GM23338 (cell line): ENCODE measurements at regions not wholly inside any gene's neighbourhood (a gene's known extent, or its start where the extent isn't known, plus 50 kb on each side); places are given as distances from the start of the nearest gene placed in this dataset.

ENCODE experiments used
- CREB1 ChIP-seq: fragments of 250-450 bp; sonication (Bioruptor Pico); IDR thresholded peaks from 2 replicates; pipeline ENCODE4 v1.5.0; 2020; ENCODE audit warnings: low read depth, mild to moderate bottlenecking, moderate library complexity
- CTCF ChIP-seq, 2 experiments: fragments of 200-600 bp in 1 of 2; sonication (generic) in 1 of 2; conservative IDR thresholded peaks; 2 replicates each; pipeline versions ENCODE4 v1.5.1 to v1.6.1; 2016 to 2017; ENCODE audit warnings: antibody characterized with exemption in 2 of 2, low read depth in 2 of 2, mild to moderate bottlenecking in 2 of 2, moderate library complexity in 1 of 2
- EZH2 ChIP-seq: fragments of 200-600 bp; sonication (generic); IDR thresholded peaks from one replicate; pipeline ENCODE4 v1.8.0; 2017; ENCODE audit warnings: antibody characterized with exemption, mild to moderate bottlenecking, low read depth; ENCODE audit not compliant: unreplicated experiment
- EZH2phosphoT487 ChIP-seq: fragments of 200-600 bp; sonication (generic); IDR thresholded peaks from one replicate; pipeline ENCODE4 v1.8.1; 2018; ENCODE audit warnings: antibody characterized with exemption; ENCODE audit not compliant: unreplicated experiment
- JUNB ChIP-seq: IDR thresholded peaks from one replicate; pipeline ENCODE4 v1.6.1; 2016; ENCODE audit warnings: antibody characterized with exemption; ENCODE audit not compliant: unreplicated experiment
- NANOG ChIP-seq: IDR thresholded peaks from 2 replicates; pipeline ENCODE4 v1.6.1; 2016; ENCODE audit warnings: antibody characterized with exemption, borderline replicate concordance
- POLR2AphosphoS5 ChIP-seq: IDR thresholded peaks from 2 replicates; pipeline ENCODE4 v1.6.1; 2016; ENCODE audit warnings: antibody characterized with exemption, low read depth
- REST ChIP-seq: IDR thresholded peaks from one replicate; pipeline ENCODE4 v1.6.1; 2018; ENCODE audit warnings: antibody characterized with exemption; ENCODE audit not compliant: unreplicated experiment
- ZNF114 ChIP-seq: fragments of 250-450 bp; sonication (Bioruptor Pico); IDR thresholded peaks from 2 replicates; pipeline ENCODE4 v1.5.0; 2020; ENCODE audit warnings: mild to moderate bottlenecking, moderate library complexity
- ZNF462 ChIP-seq: fragments of 250-450 bp; sonication (Bioruptor Pico); IDR thresholded peaks from 2 replicates; pipeline ENCODE4 v1.5.0; 2020; ENCODE audit warnings: mild to moderate bottlenecking, moderate library complexity

DNA sequence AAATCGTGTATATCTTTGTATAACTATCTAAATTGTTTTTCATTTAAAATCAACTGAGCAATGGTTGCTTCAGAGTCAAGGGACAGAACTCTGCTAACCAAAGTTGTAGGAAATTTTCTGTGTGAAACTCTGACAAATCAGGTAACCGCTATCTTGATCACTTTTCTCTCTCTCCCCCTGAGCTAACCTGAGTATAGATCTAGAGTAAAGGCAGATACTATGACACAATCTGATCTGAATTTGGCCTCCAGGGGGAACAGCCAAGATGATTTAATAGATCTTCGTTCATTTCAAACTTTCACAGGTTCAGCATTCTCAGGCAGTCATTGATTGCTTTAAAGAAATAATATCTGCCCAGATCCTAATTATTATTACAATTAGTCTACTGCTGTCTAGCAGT is 472.8 kb downstream of the NUF2 start:
- TF ChIP-seq REST (no peak), CTCF (conservative IDR thresholded peaks at IDR 0.05; ENCODE audit: low read depth in 2 of 2) (no peak), EZH2 (no peak), JUNB (no peak), EZH2phosphoT487 (no peak), POLR2AphosphoS5 (no peak), ZNF114 (CRISPR knock-in tag) (no peak), ZNF462 (CRISPR knock-in tag) (no peak), NANOG (no peak), CREB1 (CRISPR knock-in tag) (no peak)
